Smooth muscle cell (in vitro differentiated cells): ENCODE measurements at regions not wholly inside any gene's neighbourhood (a gene's known extent, or its start where the extent isn't known, plus 50 kb on each side); places are given as distances from the start of the nearest gene placed in this dataset.

Experiments used
- DNase-seq: peaks from one replicate; lab custom pipeline; 2025; ENCODE audit not compliant: unreplicated experiment; lab: John Stamatoyannopoulos, UW
- H2AFZ ChIP-seq: fragments of 200-600 bp; sonication (generic); 2 replicates; pipeline ENCODE4 v1.6.0; 2016; ENCODE audit warnings: antibody characterized with exemption, low read depth, mild to moderate bottlenecking
- H3F3A ChIP-seq: fragments of 200-600 bp; sonication (generic); 2 replicates; pipeline ENCODE4 v1.6.0; 2017; ENCODE audit warnings: antibody characterized with exemption, low read depth
- H3K27ac ChIP-seq: fragments of 200-600 bp; sonication (generic); 2 replicates; pipeline ENCODE4 v1.5.1; 2016; ENCODE audit warnings: low read depth, mild to moderate bottlenecking
- H3K27me3 ChIP-seq: fragments of 200-600 bp; sonication (generic); 2 replicates; pipeline ENCODE4 v1.6.1; 2016; ENCODE audit warnings: low read depth, mild to moderate bottlenecking
- H3K36me3 ChIP-seq: fragments of 200-600 bp; sonication (generic); 2 replicates; pipeline ENCODE4 v1.5.1; 2016; ENCODE audit warnings: low read depth
- H3K4me1 ChIP-seq: fragments of 200-600 bp; sonication (generic); 2 replicates; pipeline ENCODE4 v1.5.1; 2016; ENCODE audit warnings: low read depth
- H3K4me2 ChIP-seq: fragments of 200-600 bp; sonication (generic); 2 replicates; pipeline ENCODE4 v1.6.0; 2016; ENCODE audit warnings: mild to moderate bottlenecking
- H3K4me3 ChIP-seq: fragments of 200-600 bp; sonication (generic); 2 replicates; pipeline ENCODE4 v1.5.1; 2016; ENCODE audit warnings: mild to moderate bottlenecking
- H3K79me2 ChIP-seq: fragments of 200-600 bp; sonication (generic); 2 replicates; pipeline ENCODE4 v1.6.0; 2016; ENCODE audit warnings: low read depth, mild to moderate bottlenecking
- H3K9ac ChIP-seq: fragments of 200-600 bp; sonication (generic); 2 replicates; pipeline ENCODE4 v1.6.0; 2016; ENCODE audit warnings: low read depth
- H3K9me3 ChIP-seq: fragments of 200-600 bp; sonication (generic); replicated peaks from 2 replicates; pipeline ENCODE4 v1.5.1; 2016; ENCODE audit warnings: low read depth
- H4K20me1 ChIP-seq: fragments of 200-600 bp; sonication (generic); 2 replicates; pipeline ENCODE4 v1.6.0; 2016; ENCODE audit warnings: low read depth
- CTCF ChIP-seq: fragments of 200-600 bp; sonication (generic); IDR thresholded peaks from 2 replicates; pipeline ENCODE4 v1.5.1; 2017; ENCODE audit warnings: borderline replicate concordance, mild to moderate bottlenecking, antibody characterized with exemption; ENCODE audit not compliant: insufficient read depth, poor library complexity, severe bottlenecking
- WGBS: methylation state at CpG from one replicate; pipeline ENCODE4 v1.1.7; 2016; ENCODE audit warnings: low lambda C conversion rate; 5-methylcytosine and 5-hydroxymethylcytosine counted together

DNA sequence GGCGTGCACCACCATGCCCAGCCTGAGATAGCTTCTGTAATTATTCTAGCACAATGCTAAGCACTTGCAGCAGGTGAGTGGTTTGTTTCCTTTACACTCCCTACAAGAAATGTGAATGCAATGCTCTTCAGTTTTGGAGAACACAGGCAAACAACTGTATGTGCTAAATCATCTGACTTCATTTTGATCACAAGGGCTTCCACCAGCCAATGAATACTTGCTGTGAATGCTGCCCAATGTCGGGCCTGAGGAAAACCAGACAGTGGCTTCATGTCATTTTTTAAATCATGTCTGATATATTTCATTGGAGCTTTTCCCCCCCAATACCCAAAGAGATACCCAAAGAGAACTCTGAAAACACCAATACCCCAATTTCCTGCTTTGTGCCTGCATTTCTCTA lies 155.6 kb upstream of the XPO1 start:
- H2AFZ ChIP-seq, result peak overlapping the region; percentile 97
- H4K20me1 ChIP-seq, result no peaks in the 10 kb centered on the region
- no peak overlapping the region for H3K9ac ChIP-seq
- no peaks in the 10 kb centered on the region for H3K36me3 ChIP-seq
- no peaks in the 10 kb centered on the region for H3K79me2 ChIP-seq
- H3K4me1 ChIP-seq, result no peaks in the 10 kb centered on the region
- no peak overlapping the region for H3K4me3 ChIP-seq
- H3K9me3 ChIP-seq, result no peaks in the 10 kb centered on the region
- WGBS, result 96% methylated on average over 2 of the region's 2 CpGs
- no peak for DNase-seq
- no peaks in the 10 kb centered on the region for H3K27me3 ChIP-seq
- no peak overlapping the region for H3K27ac ChIP-seq
- no peak overlapping the region for H3K4me2 ChIP-seq
- H3F3A ChIP-seq, result no peaks in the 10 kb centered on the region
- TF ChIP-seq CTCF, result no peak

GRCh38 chr2:61690078-61690596 lies 152.0 kb upstream of the XPO1 start:
- H3K4me2 ChIP-seq, result no peak overlapping the region
- TF ChIP-seq CTCF, result no peak
- no peak overlapping the region for H3K4me3 ChIP-seq
- H3K9ac ChIP-seq, result no peak overlapping the region
- H3K27me3 ChIP-seq, result no peaks in the 10 kb centered on the region
- no peaks in the 10 kb centered on the region for H3K79me2 ChIP-seq
- no peak overlapping the region for H3K27ac ChIP-seq
- peak overlapping the region; percentile 95 for H2AFZ ChIP-seq
- no peaks in the 10 kb centered on the region for H3K4me1 ChIP-seq
- H3F3A ChIP-seq, result no peaks in the 10 kb centered on the region
- H3K9me3 ChIP-seq, result no peaks in the 10 kb centered on the region
- no peak for DNase-seq
- no peaks in the 10 kb centered on the region for H4K20me1 ChIP-seq
- H3K36me3 ChIP-seq, result no peaks in the 10 kb centered on the region

- Histone ChIP-seq H3K4me3 (peak overlapping the region; percentile 3), H3K27ac (no peak overlapping the region), H3K36me3 (no peaks in the 10 kb centered on the region), H3K4me2 (no peak overlapping the region), H4K20me1 (no peaks in the 10 kb centered on the region), H3K4me1 (no peaks in the 10 kb centered on the region), H2AFZ (peak overlapping the region; percentile 95), H3K27me3 (no peaks in the 10 kb centered on the region), H3K9ac (no peak overlapping the region), H3K79me2 (no peaks in the 10 kb centered on the region), H3F3A (no peaks in the 10 kb centered on the region), H3K9me3 (no peaks in the 10 kb centered on the region)
- 65% methylated on average over 5 of the region's 5 CpGs for WGBS
- no peak for DNase-seq
- TF ChIP-seq CTCF, result no peak
These were observed 151.4 kb upstream of the XPO1 start for GRCh38 chr2:61689568-61689967.
